Stimulated activated CD4-positive, alpha-beta T cell treated with anti-CD3 and anti-CD28 coated beads, TNF-alpha, amount 100 ng/mL, for 48 hours (primary cell): ENCODE measurements at regions not wholly inside any gene's neighbourhood (a gene's known extent, or its start where the extent isn't known, plus 50 kb on each side); places are given as distances from the start of the nearest gene placed in this dataset.

Experiments
- DNase-seq, 3 donors: peaks; one replicate each; pipeline ENCODE4 v3.0.0-alpha.2; 2020; ENCODE audit warnings: low read depth in 3 of 3

GRCh38 chr9:75612754-75613153 is 277.7 kb upstream of the PCSK5 start:
- no peak for DNase-seq

GRCh38 chr9:75615284-75615683 is 275.2 kb upstream of the PCSK5 start:
- no peak for DNase-seq

- DNase-seq = no peak
Observed at GRCh38 chr9:75616052-75616451, 274.4 kb upstream of the PCSK5 start.

- DNase-seq = no peak
Observed at GRCh38 chr9:75616841-75617566, 273.5 kb upstream of the PCSK5 start.

GRCh38 chr9:75623462-75623861 is 267.0 kb upstream of the PCSK5 start:
- DNase-seq = no peak

- DNase-seq = no peak
Observed at GRCh38 chr9:75624998-75625397, 265.5 kb upstream of the PCSK5 start.

- no peak for DNase-seq
Observed at GRCh38 chr9:75626860-75627259, 263.6 kb upstream of the PCSK5 start.

GRCh38 chr9:75628952-75629351 is 261.5 kb upstream of the PCSK5 start:
- DNase-seq = no peak

- no peak for DNase-seq
Observed at GRCh38 chr9:75633451-75634057, 256.9 kb upstream of the PCSK5 start.

- DNase-seq = no peak
Observed at GRCh38 chr9:75636427-75637045, 253.9 kb upstream of the PCSK5 start.

- DNase-seq = no peak
Observed at GRCh38 chr9:75639971-75640610, 250.4 kb upstream of the PCSK5 start.

- DNase-seq = no peak
Observed at GRCh38 chr9:75642522-75642921, 248.0 kb upstream of the PCSK5 start.

- DNase-seq = no peak
Observed at GRCh38 chr9:75644649-75645048, 245.8 kb upstream of the PCSK5 start.

- no peak for DNase-seq
Observed at GRCh38 chr9:75648034-75648433, 242.4 kb upstream of the PCSK5 start.

- DNase-seq = no peak
Observed at GRCh38 chr9:75649060-75649459, 241.4 kb upstream of the PCSK5 start.

- DNase-seq = no peak
Observed at GRCh38 chr9:75651709-75652108, 238.8 kb upstream of the PCSK5 start.

- no peak for DNase-seq
Observed at GRCh38 chr9:75653335-75653734, 237.1 kb upstream of the PCSK5 start.

- no peak for DNase-seq
Observed at GRCh38 chr9:75653750-75654149, 236.7 kb upstream of the PCSK5 start.

GRCh38 chr9:75657015-75657414 is 233.5 kb upstream of the PCSK5 start:
- DNase-seq = no peak

- no peak for DNase-seq
Observed at GRCh38 chr9:75658301-75658905, 232.1 kb upstream of the PCSK5 start.

GRCh38 chr9:75664597-75664996 is 225.9 kb upstream of the PCSK5 start:
- DNase-seq = no peak

GRCh38 chr9:75666856-75667554 is 223.5 kb upstream of the PCSK5 start:
- no peak for DNase-seq
